ENCODE measurements at regions not wholly inside any gene's neighbourhood (a gene's known extent, or its start where the extent isn't known, plus 50 kb on each side); places are given as distances from the start of the nearest gene placed in this dataset.

- H3K27ac ChIP-seq (ENCODE audit: low read depth in 1 of 2, low read length in 2 of 2) = no peak overlapping the region
- Mint-ChIP-seq H3K4me1 (ENCODE audit: low read depth) (no peaks in the 10 kb centered on the region), H3K36me3 (ENCODE audit: low read depth) (no peaks in the 10 kb centered on the region), H3K4me3 (no peak overlapping the region), H3K27me3 (peaks cover 5% of the 10 kb centered on the region), H3K9me3 (no peaks in the 10 kb centered on the region), H3K27ac (no peak overlapping the region)
- H3K9me3 ChIP-seq (ENCODE audit: control insufficient read depth in 1 of 2, insufficient read depth in 1 of 2, low read length in 2 of 2) = no peaks in the 10 kb centered on the region
- CTCF ChIA-PET = interaction anchor here (0.5 to 1.4 kb wide), 2 partner anchors 8 to 12 kb away, joined by 3 read pairs; no protein-coding TSS in a partner anchor
- no peak for DNase-seq
- POLR2A ChIA-PET = interaction anchor here (0.7 kb wide), 1 partner anchor 157 kb away, joined by 3 read pairs; no protein-coding TSS in a partner anchor
- intact Hi-C loops (cut with DNase I, micrococcal nuclease) = no loop called here
- no peak for ATAC-seq (ENCODE audit: poor library complexity)
- H3K4me1 ChIP-seq (ENCODE audit: insufficient read depth, low read length) = no peaks in the 10 kb centered on the region
- H3K27me3 ChIP-seq (ENCODE audit: control insufficient read depth in 1 of 2, insufficient read depth in 2 of 2, low read length in 2 of 2) = no peaks in the 10 kb centered on the region
- no peak for TF ChIP-seq CTCF (IDR thresholded peaks at IDR 0.05)
- H3K4me3 ChIP-seq (ENCODE audit: low read length) = no peak overlapping the region
- H3K36me3 ChIP-seq (ENCODE audit: insufficient read depth, low read length) = no peaks in the 10 kb centered on the region
Observed at GRCh38 chr2:37500031-37500430, 155.6 kb downstream of the QPCT start.

GRCh38 chr2:37501113-37501512 lies 156.7 kb downstream of the QPCT start:
- no peaks in the 10 kb centered on the region for H3K36me3 ChIP-seq (ENCODE audit: insufficient read depth, low read length)
- H3K27ac ChIP-seq (ENCODE audit: low read depth in 1 of 2, low read length in 2 of 2) = no peak overlapping the region
- H3K4me1 Mint-ChIP-seq (ENCODE audit: low read depth) = no peaks in the 10 kb centered on the region
- ChIA-PET CTCF (interaction anchor here (1.0 kb wide), 1 partner anchor 87 kb away, joined by 3 read pairs; no protein-coding TSS in a partner anchor), POLR2A (no interaction called here)
- ATAC-seq (ENCODE audit: poor library complexity) (no peak), DNase-seq (no peak)
- no peaks in the 10 kb centered on the region for H3K9me3 ChIP-seq (ENCODE audit: control insufficient read depth in 1 of 2, insufficient read depth in 1 of 2, low read length in 2 of 2)
- H3K4me1 ChIP-seq (ENCODE audit: insufficient read depth, low read length) = no peaks in the 10 kb centered on the region
- no peak for TF ChIP-seq CTCF (IDR thresholded peaks at IDR 0.05)
- no peak overlapping the region for H3K27ac Mint-ChIP-seq
- no peaks in the 10 kb centered on the region for H3K27me3 ChIP-seq (ENCODE audit: control insufficient read depth in 1 of 2, insufficient read depth in 2 of 2, low read length in 2 of 2)
- no peaks in the 10 kb centered on the region for H3K9me3 Mint-ChIP-seq
- no peak overlapping the region for H3K4me3 ChIP-seq (ENCODE audit: low read length)
- intact Hi-C loops (cut with DNase I, micrococcal nuclease) = no loop called here
- H3K4me3 Mint-ChIP-seq = no peak overlapping the region
- H3K36me3 Mint-ChIP-seq (ENCODE audit: low read depth) = no peaks in the 10 kb centered on the region
- peaks cover 5% of the 10 kb centered on the region for H3K27me3 Mint-ChIP-seq

GRCh38 chr2:37506407-37507050 lies 162.1 kb downstream of the QPCT start:
- TF ChIP-seq CTCF (IDR thresholded peaks at IDR 0.05) = no peak
- CTCF ChIA-PET = no interaction called here

More at GRCh38 chr2:37506407-37507050, 162.1 kb downstream of the QPCT start:
- Histone ChIP-seq H3K36me3 (ENCODE audit: insufficient read depth, low read length) (no peaks in the 10 kb centered on the region), H3K27me3 (ENCODE audit: control insufficient read depth in 1 of 2, insufficient read depth in 2 of 2, low read length in 2 of 2) (no peaks in the 10 kb centered on the region), H3K9me3 (ENCODE audit: control insufficient read depth in 1 of 2, insufficient read depth in 1 of 2, low read length in 2 of 2) (no peaks in the 10 kb centered on the region), H3K4me1 (ENCODE audit: insufficient read depth, low read length) (no peaks in the 10 kb centered on the region), H3K4me3 (ENCODE audit: low read length) (no peak overlapping the region), H3K27ac (ENCODE audit: low read depth in 1 of 2, low read length in 2 of 2) (no peak overlapping the region)
- POLR2A ChIA-PET = no interaction called here
- ATAC-seq (ENCODE audit: poor library complexity) = no peak
- peaks cover 5% of the 10 kb centered on the region for H3K27me3 Mint-ChIP-seq
- no peak overlapping the region for H3K27ac Mint-ChIP-seq
- DNase-seq = no peak
- H3K4me1 Mint-ChIP-seq (ENCODE audit: low read depth) = no peaks in the 10 kb centered on the region
- H3K9me3 Mint-ChIP-seq = no peaks in the 10 kb centered on the region
- intact Hi-C loops (cut with DNase I, micrococcal nuclease) = no loop called here
- no peaks in the 10 kb centered on the region for H3K36me3 Mint-ChIP-seq (ENCODE audit: low read depth)
- H3K4me3 Mint-ChIP-seq = no peak overlapping the region

Measured in CD4-positive, alpha-beta T cell (primary cell).